ENCODE measurements at regions not wholly inside any gene's neighbourhood (a gene's known extent, or its start where the extent isn't known, plus 50 kb on each side); places are given as distances from the start of the nearest gene placed in this dataset.

DNA sequence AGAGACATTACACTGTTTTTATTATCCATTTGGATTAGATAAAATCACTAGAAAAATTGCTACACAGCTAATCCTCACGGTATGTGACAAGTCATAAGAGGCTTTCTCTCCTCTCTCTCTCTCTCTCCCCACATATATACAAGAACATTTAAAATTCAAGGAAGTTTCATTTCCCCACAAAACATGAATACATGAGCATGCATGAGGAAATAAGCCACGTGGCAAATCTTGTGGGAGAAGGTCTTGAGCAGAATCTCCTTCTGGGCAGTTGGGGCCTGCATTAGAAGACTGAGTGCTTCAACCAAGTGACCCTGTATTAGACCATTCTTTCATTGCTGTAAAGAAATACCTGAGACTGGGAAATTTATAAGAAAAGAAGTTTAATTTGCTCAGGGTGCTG, 1313.1 kb downstream of the MRPL39 start:
- H3K4me1 ChIP-seq, result no peaks in the 10 kb centered on the region
- no peak overlapping the region for H3K27ac ChIP-seq
- H3K36me3 ChIP-seq, result no peaks in the 10 kb centered on the region
- WGBS, 2 donors (ENCODE audit: low coverage in 1 of 2), result 57 to 60% methylated on average over 2 of the region's 2 CpGs
- H3K27me3 ChIP-seq, result no peaks in the 10 kb centered on the region
- H3K9me3 ChIP-seq, result no peaks in the 10 kb centered on the region
- ATAC-seq, result no peak
- H3K4me3 ChIP-seq, result no peak overlapping the region
- TF ChIP-seq, protein P1, sequence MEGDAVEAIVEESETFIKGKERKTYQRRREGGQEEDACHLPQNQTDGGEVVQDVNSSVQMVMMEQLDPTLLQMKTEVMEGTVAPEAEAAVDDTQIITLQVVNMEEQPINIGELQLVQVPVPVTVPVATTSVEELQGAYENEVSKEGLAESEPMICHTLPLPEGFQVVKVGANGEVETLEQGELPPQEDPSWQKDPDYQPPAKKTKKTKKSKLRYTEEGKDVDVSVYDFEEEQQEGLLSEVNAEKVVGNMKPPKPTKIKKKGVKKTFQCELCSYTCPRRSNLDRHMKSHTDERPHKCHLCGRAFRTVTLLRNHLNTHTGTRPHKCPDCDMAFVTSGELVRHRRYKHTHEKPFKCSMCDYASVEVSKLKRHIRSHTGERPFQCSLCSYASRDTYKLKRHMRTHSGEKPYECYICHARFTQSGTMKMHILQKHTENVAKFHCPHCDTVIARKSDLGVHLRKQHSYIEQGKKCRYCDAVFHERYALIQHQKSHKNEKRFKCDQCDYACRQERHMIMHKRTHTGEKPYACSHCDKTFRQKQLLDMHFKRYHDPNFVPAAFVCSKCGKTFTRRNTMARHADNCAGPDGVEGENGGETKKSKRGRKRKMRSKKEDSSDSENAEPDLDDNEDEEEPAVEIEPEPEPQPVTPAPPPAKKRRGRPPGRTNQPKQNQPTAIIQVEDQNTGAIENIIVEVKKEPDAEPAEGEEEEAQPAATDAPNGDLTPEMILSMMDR (IDR thresholded peaks at IDR 0.05), result no peak
- TF ChIP-seq POLR2A (IDR thresholded peaks at IDR 0.05), result no peak
- no peak for TF ChIP-seq POLR2AphosphoS5 (IDR thresholded peaks at IDR 0.05)
- TF ChIP-seq EP300 (IDR thresholded peaks at IDR 0.05), result no peak

DNA sequence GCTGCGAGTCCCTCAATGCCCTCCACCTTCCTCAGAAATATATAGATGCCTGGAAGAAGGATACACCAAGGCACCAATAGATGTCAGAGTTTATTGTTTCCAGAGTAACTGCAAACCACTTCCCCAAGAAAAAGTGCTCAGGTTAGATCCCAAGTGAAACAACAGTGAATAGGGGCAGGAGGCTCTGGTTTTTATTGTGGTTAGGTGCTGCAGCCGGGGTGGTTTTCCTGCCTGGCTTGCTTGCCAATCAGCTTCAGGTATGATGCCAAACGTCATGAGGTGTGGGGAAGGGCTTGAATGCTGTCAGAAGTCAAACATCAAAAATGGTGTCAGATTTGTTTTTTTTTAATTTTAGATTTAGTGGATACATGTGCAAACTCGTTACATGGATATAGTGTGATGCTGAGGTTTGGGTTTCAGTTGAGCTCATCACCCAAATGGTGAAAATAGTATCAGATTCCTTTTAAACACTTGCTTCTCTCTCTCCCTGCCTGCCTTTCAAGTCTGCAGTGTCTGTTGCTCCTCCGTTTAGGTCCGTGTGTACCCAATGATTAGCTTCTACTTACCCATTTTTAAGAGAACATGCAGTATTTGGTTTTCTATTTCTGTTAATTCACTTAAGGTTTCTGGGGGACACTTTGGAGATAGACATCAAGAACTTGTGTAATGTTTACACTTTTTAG, 1317.0 kb downstream of the MRPL39 start:
- H3K27ac ChIP-seq, result no peak overlapping the region
- 42 to 60% methylated on average over 5 to 6 of the region's 6 CpGs for WGBS, 2 donors (ENCODE audit: low coverage in 1 of 2)

DNA sequence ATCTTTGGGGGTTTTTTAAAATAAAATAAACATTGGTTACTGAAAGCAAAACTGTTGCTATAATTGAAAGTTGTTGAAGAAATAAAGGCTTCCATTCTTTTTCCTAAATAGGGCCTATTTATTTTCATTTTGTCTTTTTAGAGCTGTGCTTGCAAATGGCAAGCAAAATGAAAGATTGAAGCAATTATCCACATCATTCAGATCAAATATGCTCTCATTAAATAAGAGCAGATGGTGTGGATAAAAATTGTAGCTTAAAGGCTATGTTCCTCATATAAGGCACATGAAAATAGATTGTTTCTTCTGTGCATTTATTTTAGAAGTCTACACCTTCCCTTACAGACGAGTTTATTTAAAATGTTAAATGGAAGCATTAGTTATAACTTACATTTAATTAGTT, 1317.7 kb downstream of the MRPL39 start:
- ATAC-seq, result no peak
- no peaks in the 10 kb centered on the region for H3K9me3 ChIP-seq
- no peaks in the 10 kb centered on the region for H3K27me3 ChIP-seq
- no peak for TF ChIP-seq POLR2A (IDR thresholded peaks at IDR 0.05)
- 71 to 93% methylated on average over 1 of the region's 1 CpG for WGBS, 2 donors (ENCODE audit: low coverage in 1 of 2)
- no peak overlapping the region for H3K27ac ChIP-seq
- H3K36me3 ChIP-seq, result no peaks in the 10 kb centered on the region
- H3K4me1 ChIP-seq, result no peaks in the 10 kb centered on the region
- H3K4me3 ChIP-seq, result no peak overlapping the region

More for the DNA sequence above, 1317.0 kb downstream of the MRPL39 start:
- no peaks in the 10 kb centered on the region for H3K36me3 ChIP-seq
- no peak for ATAC-seq
- no peaks in the 10 kb centered on the region for H3K27me3 ChIP-seq
- H3K9me3 ChIP-seq, result no peaks in the 10 kb centered on the region
- TF ChIP-seq POLR2A (IDR thresholded peaks at IDR 0.05), result no peak
- TF ChIP-seq, protein P1 (IDR thresholded peaks at IDR 0.05), result no peak
- TF ChIP-seq EP300 (IDR thresholded peaks at IDR 0.05), result no peak
- TF ChIP-seq POLR2AphosphoS5 (IDR thresholded peaks at IDR 0.05), result no peak
- H3K4me3 ChIP-seq, result no peak overlapping the region
- no peaks in the 10 kb centered on the region for H3K4me1 ChIP-seq

DNA sequence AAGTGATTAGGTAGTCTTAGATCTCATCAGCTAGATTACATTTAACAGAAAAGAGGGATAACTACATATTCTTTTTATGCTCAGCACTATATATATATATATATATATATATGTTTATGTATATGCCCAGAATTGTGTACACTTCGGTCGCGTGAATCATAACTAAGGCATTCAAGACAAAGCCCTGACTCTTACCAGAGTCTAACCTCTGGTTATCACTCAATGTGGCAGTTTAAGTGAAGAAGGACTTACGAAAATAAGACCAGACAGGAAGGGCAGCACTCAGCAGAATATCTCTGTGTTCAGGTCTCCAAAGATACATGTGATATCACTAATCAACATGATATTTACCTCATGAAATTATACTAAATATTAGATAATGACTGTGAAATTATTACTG, 1326.7 kb downstream of the MRPL39 start:
- ATAC-seq, result no peak
- WGBS, 2 donors (ENCODE audit: low coverage in 1 of 2), result 28 to 34% methylated on average over 4 of the region's 4 CpGs
- no peaks in the 10 kb centered on the region for H3K36me3 ChIP-seq
- no peaks in the 10 kb centered on the region for H3K4me1 ChIP-seq
- TF ChIP-seq EP300 (IDR thresholded peaks at IDR 0.05) (no peak), POLR2A (IDR thresholded peaks at IDR 0.05) (no peak)
- H3K27me3 ChIP-seq, result no peaks in the 10 kb centered on the region
- no peak overlapping the region for H3K27ac ChIP-seq
- no peak overlapping the region for H3K4me3 ChIP-seq
- H3K9me3 ChIP-seq, result no peaks in the 10 kb centered on the region

DNA sequence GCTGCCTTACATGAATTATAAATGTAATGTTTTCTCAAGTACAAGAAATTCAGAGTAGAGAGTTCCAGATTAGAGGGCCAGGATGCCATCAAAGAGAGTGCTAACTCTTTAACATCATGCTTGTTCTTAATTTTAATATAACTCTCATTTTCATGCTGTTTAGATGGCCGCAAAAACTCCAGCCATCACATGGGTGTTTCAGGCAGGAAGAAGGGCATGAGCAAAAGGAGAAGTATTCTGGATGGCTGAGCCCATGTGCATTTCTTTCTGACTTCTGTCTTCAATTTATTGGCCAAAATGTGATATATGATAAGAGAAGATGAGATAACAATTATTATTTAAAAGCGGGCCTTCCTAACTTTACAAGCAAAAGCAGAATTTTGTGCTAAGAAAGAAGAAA, 1328.6 kb downstream of the MRPL39 start:
- no peaks in the 10 kb centered on the region for H3K4me1 ChIP-seq
- H3K27me3 ChIP-seq, result no peaks in the 10 kb centered on the region
- no peak for ATAC-seq
- H3K36me3 ChIP-seq, result no peaks in the 10 kb centered on the region
- H3K9me3 ChIP-seq, result no peaks in the 10 kb centered on the region
- H3K4me3 ChIP-seq, result no peak overlapping the region
- no peak overlapping the region for H3K27ac ChIP-seq
- 80 to 89% methylated on average over 2 of the region's 2 CpGs for WGBS, 2 donors (ENCODE audit: low coverage in 1 of 2)
- TF ChIP-seq POLR2A (IDR thresholded peaks at IDR 0.05) (no peak), POLR2AphosphoS5 (IDR thresholded peaks at IDR 0.05) (no peak)
- TF ChIP-seq, protein P1 (IDR thresholded peaks at IDR 0.05), result no peak

DNA sequence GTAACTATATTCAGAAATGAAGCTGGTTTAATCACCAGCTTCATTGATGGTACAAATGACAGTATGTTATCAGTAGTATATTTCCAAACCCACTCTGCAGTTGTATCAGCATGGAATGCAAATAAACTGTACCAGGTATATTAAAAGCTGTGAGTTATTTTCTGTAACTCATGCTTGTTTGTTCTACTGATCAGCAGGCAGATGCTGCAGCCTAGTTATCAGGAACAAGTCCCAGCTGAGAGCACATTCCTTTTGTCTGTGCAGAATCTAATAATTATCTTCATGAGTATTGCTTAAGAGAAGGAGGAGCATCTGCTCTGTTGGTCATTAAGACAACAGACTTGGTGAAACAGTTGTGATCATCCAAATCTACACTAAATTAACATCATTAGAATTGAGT, 1331.1 kb downstream of the MRPL39 start:
- ATAC-seq, result no peak
- no peaks in the 10 kb centered on the region for H3K9me3 ChIP-seq

More for the DNA sequence above, 1331.1 kb downstream of the MRPL39 start:
- Histone ChIP-seq H3K27ac (no peak overlapping the region), H3K4me1 (no peaks in the 10 kb centered on the region), H3K4me3 (no peak overlapping the region), H3K36me3 (no peaks in the 10 kb centered on the region), H3K27me3 (peaks cover 7% of the 10 kb centered on the region)
- TF ChIP-seq, protein P1 (IDR thresholded peaks at IDR 0.05), result no peak
- no peak for TF ChIP-seq POLR2A (IDR thresholded peaks at IDR 0.05)
- no peak for TF ChIP-seq EP300 (IDR thresholded peaks at IDR 0.05)
- no peak for TF ChIP-seq POLR2AphosphoS5 (IDR thresholded peaks at IDR 0.05)
